ENCODE measurements at regions not wholly inside any gene's neighbourhood (a gene's known extent, or its start where the extent isn't known, plus 50 kb on each side); places are given as distances from the start of the nearest gene placed in this dataset.

- ChIA-PET SMC1A (ENCODE audit: uncharacterized antibody, unreplicated experiment) (interaction anchor here (0.6 to 0.9 kb wide), 4 partner anchors 11 to 96 kb away, joined by 3 to 5 read pairs (median 3); no protein-coding TSS in a partner anchor), CTCF (no interaction called here), RAD21 (ENCODE audit: unreplicated experiment) (interaction anchor here (0.9 kb wide), 1 partner anchor 32 kb away, joined by 3 read pairs; no protein-coding TSS in a partner anchor), POLR2A (no interaction called here)
- no peaks in the 10 kb centered on the region for H4K20me1 ChIP-seq (ENCODE audit: control insufficient read depth, insufficient read depth)
- in situ Hi-C loops (cut with MboI) = no loop called here
- peaks cover 15 to 42% of the 10 kb centered on the region in 2 experiments; a peak in 3 of 4 replicates for H3K36me3 ChIP-seq (ENCODE audit: control insufficient read depth in 2 of 2, insufficient read depth in 2 of 2, low read length in 1 of 2)
- TF ChIP-seq CHD1 (IDR thresholded peaks at IDR 0.05; ENCODE audit: low read depth, low read length) = no peak
- TF ChIP-seq SMARCA5 (IDR thresholded peaks at IDR 0.05) = no peak
- no peak for TF ChIP-seq KDM1A (IDR thresholded peaks at IDR 0.05; ENCODE audit: borderline replicate concordance)
- no peak for TF ChIP-seq JUND (IDR thresholded peaks at IDR 0.05; ENCODE audit: low read depth, low read length)
- no peak for TF ChIP-seq FOXM1 (IDR thresholded peaks at IDR 0.05; ENCODE audit: low read depth, low read length)
- TF ChIP-seq YBX1 (IDR thresholded peaks at IDR 0.05) = no peak
- no peak for TF ChIP-seq ZNF217 (IDR thresholded peaks at IDR 0.05)
- TF ChIP-seq RAD51 (IDR thresholded peaks at IDR 0.05) = no peak
- TF ChIP-seq ASH2L (IDR thresholded peaks at IDR 0.05; ENCODE audit: borderline replicate concordance, low read depth) = no peak
- no peaks in the 10 kb centered on the region for H3K9me3 ChIP-seq (replicated peaks; ENCODE audit: control insufficient read depth, insufficient read depth, low read length)
- no peak for FAIRE-seq
- H2AFZ ChIP-seq (ENCODE audit: control insufficient read depth, low read depth, low read length) = no peak overlapping the region
- no peaks in the 10 kb centered on the region for H3K27me3 ChIP-seq (replicated peaks in 1 of 2; ENCODE audit: control insufficient read depth in 2 of 2, insufficient read depth in 2 of 2, low read length in 1 of 2)
- H3K4me2 ChIP-seq (ENCODE audit: control insufficient read depth, insufficient read depth) = no peak overlapping the region
- no TSS peak for BruUV-seq (replicated peaks)
- ATAC-seq = no peak
- no peak overlapping the region for H3K27ac ChIP-seq (ENCODE audit: control insufficient read depth, insufficient read depth)
- H3K4me1 ChIP-seq (ENCODE audit: control insufficient read depth, insufficient read depth, low read length) = peaks cover 35% of the 10 kb centered on the region
- H3K9ac ChIP-seq (ENCODE audit: control insufficient read depth, insufficient read depth, low read length) = no peak overlapping the region
- no peak for DNase-seq (ENCODE audit: low read depth, low spot score)
- intact Hi-C loops (cut with micrococcal nuclease; ENCODE audit: unreplicated experiment) = no loop called here
- 84% methylated on average over 10 of the region's 10 CpGs for WGBS (ENCODE audit: insufficient coverage, insufficient replicate concordance, low lambda C conversion rate, missing lambda C conversion rate)
- no peak overlapping the region for H3K4me3 ChIP-seq
- H3K79me2 ChIP-seq (ENCODE audit: control insufficient read depth, insufficient read depth, low read length) = peaks cover 30% of the 10 kb centered on the region
Observed at GRCh38 chr12:124488520-124488919, 78.9 kb downstream of the NCOR2 start.

- no peak overlapping the region for H3K27ac ChIP-seq (ENCODE audit: control insufficient read depth, insufficient read depth)
- SMC1A ChIA-PET (ENCODE audit: uncharacterized antibody, unreplicated experiment) = no interaction called here
- H3K4me1 ChIP-seq (ENCODE audit: control insufficient read depth, insufficient read depth, low read length) = peaks cover 28% of the 10 kb centered on the region
- in situ Hi-C loops (cut with MboI) = no loop called here
- ATAC-seq (no peak), DNase-seq (ENCODE audit: low read depth, low spot score) (no peak), FAIRE-seq (no peak)
- H3K9me3 ChIP-seq (replicated peaks; ENCODE audit: control insufficient read depth, insufficient read depth, low read length) = no peaks in the 10 kb centered on the region
- H3K9ac ChIP-seq (ENCODE audit: control insufficient read depth, insufficient read depth, low read length) = no peak overlapping the region
- no TSS peak for BruUV-seq (replicated peaks)
- H2AFZ ChIP-seq (ENCODE audit: control insufficient read depth, low read depth, low read length) = no peak overlapping the region
- CTCF ChIA-PET = interaction anchor here (0.5 kb wide), 1 partner anchor 451 kb away, joined by 3 read pairs; no protein-coding TSS in a partner anchor
- H3K79me2 ChIP-seq (ENCODE audit: control insufficient read depth, insufficient read depth, low read length) = peaks cover 23% of the 10 kb centered on the region
- POLR2A ChIA-PET = no interaction called here
- intact Hi-C loops (cut with micrococcal nuclease; ENCODE audit: unreplicated experiment) = no loop called here
- WGBS (ENCODE audit: insufficient coverage, insufficient replicate concordance, low lambda C conversion rate, missing lambda C conversion rate) = 83% methylated on average over 3 of the region's 3 CpGs
- RAD21 ChIA-PET (ENCODE audit: unreplicated experiment) = no interaction called here
- no peak overlapping the region for H3K4me3 ChIP-seq
- no peak overlapping the region for H3K4me2 ChIP-seq (ENCODE audit: control insufficient read depth, insufficient read depth)
- TF ChIP-seq ZBTB33 (IDR thresholded peaks at IDR 0.05) (no peak), PAX5 (IDR thresholded peaks at IDR 0.05; ENCODE audit: borderline replicate concordance, low read depth, low read length) (no peak), MLLT1 (IDR thresholded peaks at IDR 0.05) (no peak), HDAC6 (IDR thresholded peaks at IDR 0.05; ENCODE audit: unreplicated experiment) (no peak), SRF (IDR thresholded peaks at IDR 0.05; ENCODE audit: low read depth in 2 of 2, low read length in 2 of 2) (0 out of 4 replicates have a peak, but pooled peaks of 1 of the 2 experiments have one; percentile 44)
- H3K36me3 ChIP-seq (ENCODE audit: control insufficient read depth in 2 of 2, insufficient read depth in 2 of 2, low read length in 1 of 2) = peaks cover 15 to 40% of the 10 kb centered on the region in 2 experiments; a peak in 3 of 4 replicates
- no peaks in the 10 kb centered on the region for H4K20me1 ChIP-seq (ENCODE audit: control insufficient read depth, insufficient read depth)
- H3K27me3 ChIP-seq (replicated peaks in 1 of 2; ENCODE audit: control insufficient read depth in 2 of 2, insufficient read depth in 2 of 2, low read length in 1 of 2) = no peaks in the 10 kb centered on the region
Observed at GRCh38 chr12:124487834-124488165, 79.6 kb downstream of the NCOR2 start.

All from GM12878 (cell line).